GM23248 (cell line): ENCODE measurements at regions not wholly inside any gene's neighbourhood (a gene's known extent, or its start where the extent isn't known, plus 50 kb on each side); places are given as distances from the start of the nearest gene placed in this dataset.

ENCODE experiments used
- DNase-seq: peaks from one replicate; pipeline ENCODE4 v3.0.0-alpha.2; 2015
- H2AFZ ChIP-seq: fragments of 200-600 bp; sonication (generic); 2 replicates; pipeline ENCODE4 v1.6.1; 2016; ENCODE audit warnings: antibody characterized with exemption
- H3F3A ChIP-seq: fragments of 200-600 bp; sonication (generic); 2 replicates; pipeline ENCODE4 v1.6.1; 2016; ENCODE audit warnings: mild to moderate bottlenecking, antibody characterized with exemption, mixed run types; ENCODE audit not compliant: insufficient read depth
- H3K27ac ChIP-seq: fragments of 200-600 bp; sonication (generic); 2 replicates; pipeline ENCODE4 v1.5.1; 2016; ENCODE audit warnings: mild to moderate bottlenecking
- H3K27me3 ChIP-seq: fragments of 200-600 bp; sonication (generic); replicated peaks from 2 replicates; pipeline ENCODE4 v1.6.1; 2016; ENCODE audit warnings: mild to moderate bottlenecking; ENCODE audit not compliant: insufficient read depth
- H3K36me3 ChIP-seq: fragments of 200-600 bp; sonication (generic); 2 replicates; pipeline ENCODE4 v1.6.1; 2016; ENCODE audit warnings: low read depth, mild to moderate bottlenecking
- H3K4me1 ChIP-seq: fragments of 200-600 bp; sonication (generic); 2 replicates; pipeline ENCODE4 v1.6.1; 2016; ENCODE audit warnings: mild to moderate bottlenecking; ENCODE audit not compliant: insufficient read depth
- H3K4me2 ChIP-seq: fragments of 200-600 bp; sonication (generic); one replicate; pipeline ENCODE4 v1.6.1; 2016; ENCODE audit warnings: mild to moderate bottlenecking; ENCODE audit not compliant: unreplicated experiment
- H3K4me3 ChIP-seq: fragments of 200-600 bp; sonication (generic); 2 replicates; pipeline ENCODE4 v1.5.1; 2016; ENCODE audit warnings: mild to moderate bottlenecking
- H3K79me2 ChIP-seq: fragments of 200-600 bp; sonication (generic); 2 replicates; pipeline ENCODE4 v1.6.1; 2016; ENCODE audit warnings: mild to moderate bottlenecking; ENCODE audit not compliant: insufficient read depth
- H3K9ac ChIP-seq: fragments of 200-600 bp; sonication (generic); 2 replicates; pipeline ENCODE4 v1.6.1; 2016; ENCODE audit warnings: mild to moderate bottlenecking
- H3K9me2 ChIP-seq: fragments of 200-600 bp; sonication (generic); 2 replicates; pipeline ENCODE4 v1.6.1; 2016; ENCODE audit warnings: mixed run types, mild to moderate bottlenecking, moderate library complexity; ENCODE audit not compliant: insufficient read depth
- H3K9me3 ChIP-seq: fragments of 200-600 bp; sonication (generic); one replicate; pipeline ENCODE4 v1.6.1; 2017; ENCODE audit warnings: low read depth
- H4K20me1 ChIP-seq: fragments of 200-600 bp; sonication (generic); 2 replicates; pipeline ENCODE4 v1.6.0; 2016; ENCODE audit not compliant: insufficient read depth
- EZH2 ChIP-seq: fragments of 200-600 bp; sonication (generic); IDR thresholded peaks from 2 replicates; pipeline ENCODE4 v1.6.1; 2018; ENCODE audit warnings: antibody characterized with exemption, mild to moderate bottlenecking; ENCODE audit not compliant: insufficient read depth, poor library complexity, severe bottlenecking
- EZH2phosphoT487 ChIP-seq: fragments of 200-600 bp; sonication (generic); IDR thresholded peaks from 2 replicates; pipeline ENCODE4 v1.6.1; 2018; ENCODE audit warnings: antibody characterized with exemption, moderate library complexity, mild to moderate bottlenecking, low read depth; ENCODE audit not compliant: insufficient read depth
- WGBS, 2 experiments: methylation state at CpG; one replicate each; pipeline ENCODE4 v1.1.6; 2015 to 2017; ENCODE audit warnings: low lambda C conversion rate in 2 of 2, low coverage in 1 of 2; ENCODE audit errors: missing lambda C conversion rate in 2 of 2; 5-methylcytosine and 5-hydroxymethylcytosine counted together
- in situ Hi-C: fragments of 300-500 bp; cut with MboI; formaldehyde crosslinking; loops from 2 replicates; pipeline ENCODE4 v1.15.0; 2020

GRCh38 chr3:87920549-87920948 is 138.3 kb downstream of the CGGBP1 start:
- in situ Hi-C loops: no loop called here

DNA sequence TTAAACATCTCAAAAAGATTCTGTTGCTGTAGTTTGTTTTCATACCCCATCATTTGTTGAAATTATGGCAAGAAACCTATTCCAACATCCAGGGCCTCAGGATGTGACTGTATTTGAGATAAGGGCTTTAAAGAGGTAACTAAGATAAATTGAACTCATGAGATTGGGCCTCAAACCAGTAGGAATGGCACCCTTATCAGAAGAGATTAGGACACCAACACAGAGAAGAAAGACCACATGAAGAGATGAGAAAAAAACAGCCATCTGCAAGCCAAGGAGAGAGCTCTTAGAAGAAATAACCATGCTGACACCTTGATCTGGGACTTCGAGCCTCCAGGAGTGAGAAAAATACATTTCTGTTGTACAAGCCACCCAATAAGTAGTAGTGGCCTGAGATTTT is 157.7 kb downstream of the CGGBP1 start:
- Histone ChIP-seq H3K36me3 (no peaks in the 10 kb centered on the region), H3F3A (no peaks in the 10 kb centered on the region), H4K20me1 (no peaks in the 10 kb centered on the region), H3K4me1 (no peaks in the 10 kb centered on the region), H3K9me2 (no peaks in the 10 kb centered on the region), H3K9me3 (no peaks in the 10 kb centered on the region), H3K79me2 (no peaks in the 10 kb centered on the region), H3K4me2 (no peak overlapping the region), H3K27me3 (no peaks in the 10 kb centered on the region), H3K27ac (no peak overlapping the region), H2AFZ (no peak overlapping the region), H3K9ac (no peak overlapping the region), H3K4me3 (no peak overlapping the region)
- TF ChIP-seq EZH2 (no peak), EZH2phosphoT487 (no peak)
- in situ Hi-C loops: no loop called here
- DNase-seq: no peak
- 24 to 26% methylated on average over 1 of the region's 1 CpG for WGBS, 2 experiments

More at GRCh38 chr3:87920549-87920948, 138.3 kb downstream of the CGGBP1 start:
- H3K9me3 ChIP-seq: no peaks in the 10 kb centered on the region
- H2AFZ ChIP-seq: no peak overlapping the region
- no peaks in the 10 kb centered on the region for H4K20me1 ChIP-seq
- TF ChIP-seq EZH2 (no peak), EZH2phosphoT487 (no peak)
- H3K27ac ChIP-seq: no peak overlapping the region
- H3F3A ChIP-seq: no peaks in the 10 kb centered on the region
- H3K4me1 ChIP-seq: no peaks in the 10 kb centered on the region
- no peak for DNase-seq
- no peaks in the 10 kb centered on the region for H3K79me2 ChIP-seq
- H3K9ac ChIP-seq: no peak overlapping the region
- H3K9me2 ChIP-seq: no peaks in the 10 kb centered on the region; the same call in 1 of the 2 replicates
- no peaks in the 10 kb centered on the region for H3K36me3 ChIP-seq
- no peaks in the 10 kb centered on the region for H3K27me3 ChIP-seq
- H3K4me3 ChIP-seq: no peak overlapping the region
- no peak overlapping the region for H3K4me2 ChIP-seq
- WGBS, 2 experiments: 11 to 13% methylated on average over 1 of the region's 1 CpG

- Histone ChIP-seq H3K27me3 (no peaks in the 10 kb centered on the region), H4K20me1 (no peaks in the 10 kb centered on the region), H3K9ac (no peak overlapping the region), H3K27ac (no peak overlapping the region), H2AFZ (no peak overlapping the region), H3K4me2 (no peak overlapping the region), H3K9me3 (no peaks in the 10 kb centered on the region), H3K36me3 (no peaks in the 10 kb centered on the region), H3K4me3 (no peak overlapping the region), H3K79me2 (no peaks in the 10 kb centered on the region), H3K4me1 (no peaks in the 10 kb centered on the region), H3F3A (no peaks in the 10 kb centered on the region), H3K9me2 (no peaks in the 10 kb centered on the region)
- in situ Hi-C loops: no loop called here
- 5 to 15% methylated on average over 1 of the region's 1 CpG for WGBS, 2 experiments
- TF ChIP-seq EZH2: no peak
- TF ChIP-seq EZH2phosphoT487: no peak
- DNase-seq: peak; percentile 4
Observed at GRCh38 chr3:87900061-87900460, 158.7 kb downstream of the CGGBP1 start.

GRCh38 chr3:87898971-87899370 is 159.8 kb downstream of the CGGBP1 start:
- WGBS, 2 experiments: 24% methylated on average over 1 of the region's 1 CpG
- no peak overlapping the region for H3K4me2 ChIP-seq

DNA sequence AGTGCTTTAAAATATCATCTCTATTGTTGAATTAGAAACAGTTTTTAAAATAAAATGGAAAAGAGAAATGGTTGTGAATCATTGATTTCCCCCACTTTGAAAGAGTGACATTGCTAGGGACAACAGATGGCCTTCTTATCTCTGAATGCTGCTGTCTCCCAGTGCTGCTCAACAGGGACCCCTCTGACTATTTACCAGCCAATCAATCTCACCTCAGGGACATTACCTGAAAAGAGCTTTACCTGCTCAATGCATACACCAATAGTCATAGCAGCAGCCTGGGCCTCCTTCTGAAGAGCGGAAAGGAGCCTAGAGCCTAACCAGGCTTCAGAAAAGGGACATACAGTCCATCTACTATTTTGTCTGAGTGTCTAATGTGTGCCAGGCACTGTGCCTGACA is 162.8 kb downstream of the CGGBP1 start:
- Histone ChIP-seq H3K4me2 (no peak overlapping the region), H3K4me1 (no peaks in the 10 kb centered on the region), H3K9me2 (no peaks in the 10 kb centered on the region), H3K27ac (no peak overlapping the region), H3F3A (no peaks in the 10 kb centered on the region), H3K79me2 (no peaks in the 10 kb centered on the region), H3K36me3 (no peaks in the 10 kb centered on the region), H3K9ac (no peak overlapping the region), H3K27me3 (no peaks in the 10 kb centered on the region), H3K9me3 (no peaks in the 10 kb centered on the region), H3K4me3 (no peak overlapping the region), H4K20me1 (no peaks in the 10 kb centered on the region), H2AFZ (no peak overlapping the region)
- TF ChIP-seq EZH2phosphoT487 (no peak), EZH2 (no peak)
- DNase-seq: no peak
- 41 to 60% methylated on average over 1 of the region's 1 CpG for WGBS, 2 experiments
- in situ Hi-C loops: no loop called here

More at GRCh38 chr3:87898971-87899370, 159.8 kb downstream of the CGGBP1 start:
- Histone ChIP-seq H3K4me1 (no peaks in the 10 kb centered on the region), H3K9ac (no peak overlapping the region), H2AFZ (no peak overlapping the region), H3K27me3 (no peaks in the 10 kb centered on the region), H3K9me3 (no peaks in the 10 kb centered on the region), H3K36me3 (no peaks in the 10 kb centered on the region), H4K20me1 (no peaks in the 10 kb centered on the region), H3K4me3 (no peak overlapping the region), H3K79me2 (no peaks in the 10 kb centered on the region), H3F3A (no peaks in the 10 kb centered on the region), H3K9me2 (no peaks in the 10 kb centered on the region), H3K27ac (no peak overlapping the region)
- in situ Hi-C loops: no loop called here
- TF ChIP-seq EZH2: no peak
- no peak for TF ChIP-seq EZH2phosphoT487
- DNase-seq: no peak
